ENCODE measurements at regions not wholly inside any gene's neighbourhood (a gene's known extent, or its start where the extent isn't known, plus 50 kb on each side); places are given as distances from the start of the nearest gene placed in this dataset.

- no peaks in the 10 kb centered on the region for H3K36me3 ChIP-seq
- no peaks in the 10 kb centered on the region for H3K9me3 ChIP-seq
- H3K27ac ChIP-seq, result no peak overlapping the region
- intact Hi-C loops (cut with DNase I), result no loop called here
- no peaks in the 10 kb centered on the region for H3K4me1 ChIP-seq
- H3K27me3 ChIP-seq, result no peaks in the 10 kb centered on the region
- DNase-seq (no peak), ATAC-seq (no peak)
- H3K4me3 ChIP-seq, result no peak overlapping the region
- no peak for TF ChIP-seq CTCF (IDR thresholded peaks at IDR 0.05)
Observed at GRCh38 chr1:14251871-14252270, 346.6 kb upstream of the KAZN start.

DNA sequence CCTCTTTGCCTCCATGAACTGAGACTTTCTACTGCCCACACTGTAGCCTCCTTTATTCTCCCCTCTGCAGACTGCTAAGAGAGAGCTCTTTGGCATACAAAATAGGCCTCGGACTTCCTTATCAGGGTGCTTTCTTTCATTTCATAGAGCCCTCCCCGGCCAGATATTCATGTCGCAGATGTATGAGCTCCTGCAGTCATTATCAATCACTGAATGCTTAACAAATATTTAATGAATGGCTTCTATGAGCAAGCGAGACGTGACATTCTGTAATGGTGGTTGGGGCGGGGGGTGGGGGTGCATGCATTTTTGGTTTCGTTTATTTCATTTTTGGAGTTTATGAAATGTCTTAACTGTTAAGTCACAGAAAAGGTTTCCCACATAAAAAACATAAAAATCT lies 344.8 kb upstream of the KAZN start:
- H3K4me3 ChIP-seq, result no peak overlapping the region
- no peaks in the 10 kb centered on the region for H3K36me3 ChIP-seq
- TF ChIP-seq CTCF (IDR thresholded peaks at IDR 0.05), result no peak
- no peaks in the 10 kb centered on the region for H3K9me3 ChIP-seq
- no peak for ATAC-seq
- no peak overlapping the region for H3K27ac ChIP-seq
- intact Hi-C loops (cut with DNase I), result no loop called here
- DNase-seq, result no peak
- H3K4me1 ChIP-seq, result no peaks in the 10 kb centered on the region
- no peaks in the 10 kb centered on the region for H3K27me3 ChIP-seq

DNA sequence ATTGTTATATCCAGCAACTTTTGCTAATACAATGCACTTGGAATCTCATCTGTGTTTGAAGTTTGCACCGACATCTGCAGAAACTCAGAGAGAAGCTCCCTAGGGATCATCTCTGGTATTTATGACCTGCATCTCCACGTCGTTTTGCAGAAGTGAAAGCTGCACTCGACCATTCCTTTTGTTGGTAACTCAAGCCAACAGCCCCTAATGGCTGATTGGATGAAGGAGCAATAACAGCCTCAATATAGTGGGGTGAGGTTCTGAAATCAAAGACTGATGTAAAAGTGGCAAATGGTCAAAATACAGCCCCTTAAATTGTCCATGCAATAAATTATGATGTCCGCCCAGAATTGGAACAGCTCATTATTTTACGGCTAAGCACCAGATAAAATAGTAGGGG lies 344.2 kb upstream of the KAZN start:
- ATAC-seq (no peak), DNase-seq (no peak)
- H3K4me3 ChIP-seq, result no peak overlapping the region
- intact Hi-C loops (cut with DNase I), result no loop called here
- no peaks in the 10 kb centered on the region for H3K27me3 ChIP-seq
- H3K36me3 ChIP-seq, result no peaks in the 10 kb centered on the region
- H3K4me1 ChIP-seq, result no peaks in the 10 kb centered on the region
- no peaks in the 10 kb centered on the region for H3K9me3 ChIP-seq
- no peak for TF ChIP-seq CTCF (IDR thresholded peaks at IDR 0.05)
- no peak overlapping the region for H3K27ac ChIP-seq

GRCh38 chr1:14255233-14255632 lies 343.3 kb upstream of the KAZN start:
- intact Hi-C loops (cut with DNase I), result no loop called here
- Histone ChIP-seq H3K36me3 (no peaks in the 10 kb centered on the region), H3K4me1 (peaks cover 0 to 4% of the 10 kb centered on the region in 2 donors), H3K27me3 (no peaks in the 10 kb centered on the region), H3K4me3 (no peak overlapping the region), H3K27ac (no peak overlapping the region), H3K9me3 (no peaks in the 10 kb centered on the region)
- no peak for DNase-seq
- ATAC-seq, result no peak
- TF ChIP-seq CTCF (IDR thresholded peaks at IDR 0.05), result no peak

GRCh38 chr1:14255711-14256110 lies 342.8 kb upstream of the KAZN start:
- peak; percentile 48 for ATAC-seq
- intact Hi-C loops (cut with DNase I), result no loop called here
- DNase-seq, result no peak

More at GRCh38 chr1:14255711-14256110, 342.8 kb upstream of the KAZN start:
- Histone ChIP-seq H3K4me3 (no peak overlapping the region), H3K9me3 (no peaks in the 10 kb centered on the region), H3K4me1 (peaks cover 0 to 4% of the 10 kb centered on the region in 2 donors), H3K27ac (peak overlapping the region in 1 of 2 donors; percentile 22), H3K36me3 (no peaks in the 10 kb centered on the region), H3K27me3 (no peaks in the 10 kb centered on the region)
- no peak for TF ChIP-seq CTCF (IDR thresholded peaks at IDR 0.05)
